ENCODE measurements at regions not wholly inside any gene's neighbourhood (a gene's known extent, or its start where the extent isn't known, plus 50 kb on each side); places are given as distances from the start of the nearest gene placed in this dataset.
"Not testable (repeated sequence)": the region's sequence is repeated elsewhere in the genome, so short reads cannot be mapped to it uniquely, and the experiment has no call there.

- no peaks in the 10 kb centered on the region for H3K36me3 ChIP-seq (replicated peaks; ENCODE audit: control insufficient read depth, insufficient read depth, low read length)
- no peak for DNase-seq
- H3K4me3 ChIP-seq (ENCODE audit: insufficient read depth, low read depth, low read length): no peak overlapping the region
- H3K27me3 ChIP-seq (ENCODE audit: control insufficient read depth, insufficient read depth, low read length): no peaks in the 10 kb centered on the region
Measured at GRCh38 chr5:142542078-142542477, 143.8 kb downstream of the FGF1 start.

GRCh38 chr5:142540922-142541422, 144.9 kb downstream of the FGF1 start:
- Histone ChIP-seq H3K36me3 (replicated peaks; ENCODE audit: control insufficient read depth, insufficient read depth, low read length) (no peaks in the 10 kb centered on the region), H3K27me3 (ENCODE audit: control insufficient read depth, insufficient read depth, low read length) (no peaks in the 10 kb centered on the region), H3K4me3 (ENCODE audit: insufficient read depth, low read depth, low read length) (no peak overlapping the region)
- DNase-seq: no peak

- no peak for DNase-seq
- no peaks in the 10 kb centered on the region for H3K27me3 ChIP-seq (ENCODE audit: control insufficient read depth, insufficient read depth, low read length)
- no peak overlapping the region for H3K4me3 ChIP-seq (ENCODE audit: insufficient read depth, low read depth, low read length)
- H3K36me3 ChIP-seq (replicated peaks; ENCODE audit: control insufficient read depth, insufficient read depth, low read length): no peaks in the 10 kb centered on the region
Measured at GRCh38 chr5:142539154-142539740, 146.6 kb downstream of the FGF1 start.

GRCh38 chr5:142537938-142538337, 148.0 kb downstream of the FGF1 start:
- H3K36me3 ChIP-seq (replicated peaks; ENCODE audit: control insufficient read depth, insufficient read depth, low read length): no peaks in the 10 kb centered on the region

GRCh38 chr5:142532781-142533176, 153.1 kb downstream of the FGF1 start:
- Histone ChIP-seq H3K4me3 (ENCODE audit: insufficient read depth, low read depth, low read length) (no peak overlapping the region), H3K27me3 (ENCODE audit: control insufficient read depth, insufficient read depth, low read length) (no peaks in the 10 kb centered on the region), H3K36me3 (replicated peaks; ENCODE audit: control insufficient read depth, insufficient read depth, low read length) (no peaks in the 10 kb centered on the region)
- DNase-seq: no peak

More at GRCh38 chr5:142537938-142538337, 148.0 kb downstream of the FGF1 start:
- H3K27me3 ChIP-seq (ENCODE audit: control insufficient read depth, insufficient read depth, low read length): no peaks in the 10 kb centered on the region
- H3K4me3 ChIP-seq (ENCODE audit: insufficient read depth, low read depth, low read length): no peak overlapping the region
- DNase-seq: no peak

- no peak for DNase-seq
- H3K4me3 ChIP-seq (ENCODE audit: insufficient read depth, low read depth, low read length): no peak overlapping the region
- no peaks in the 10 kb centered on the region for H3K36me3 ChIP-seq (replicated peaks; ENCODE audit: control insufficient read depth, insufficient read depth, low read length)
- H3K27me3 ChIP-seq (ENCODE audit: control insufficient read depth, insufficient read depth, low read length): no peaks in the 10 kb centered on the region
Measured at GRCh38 chr5:142531977-142532780, 153.7 kb downstream of the FGF1 start.

GRCh38 chr5:142530904-142531303, 155.0 kb downstream of the FGF1 start:
- H3K4me3 ChIP-seq (ENCODE audit: insufficient read depth, low read depth, low read length): no peak overlapping the region
- no peaks in the 10 kb centered on the region for H3K27me3 ChIP-seq (ENCODE audit: control insufficient read depth, insufficient read depth, low read length)
- no peaks in the 10 kb centered on the region for H3K36me3 ChIP-seq (replicated peaks; ENCODE audit: control insufficient read depth, insufficient read depth, low read length)
- no peak for DNase-seq

- Histone ChIP-seq H3K36me3 (replicated peaks; ENCODE audit: control insufficient read depth, insufficient read depth, low read length) (no peaks in the 10 kb centered on the region), H3K4me3 (ENCODE audit: insufficient read depth, low read depth, low read length) (no peak overlapping the region), H3K27me3 (ENCODE audit: control insufficient read depth, insufficient read depth, low read length) (no peaks in the 10 kb centered on the region)
- DNase-seq: no peak
Measured at GRCh38 chr5:142529626-142530278, 156.1 kb downstream of the FGF1 start.

GRCh38 chr5:142527664-142528295, 158.1 kb downstream of the FGF1 start:
- Histone ChIP-seq H3K36me3 (replicated peaks; ENCODE audit: control insufficient read depth, insufficient read depth, low read length) (no peaks in the 10 kb centered on the region), H3K27me3 (ENCODE audit: control insufficient read depth, insufficient read depth, low read length) (no peaks in the 10 kb centered on the region), H3K4me3 (ENCODE audit: insufficient read depth, low read depth, low read length) (no peak overlapping the region)
- no peak for DNase-seq

GRCh38 chr5:142527234-142527633, 158.7 kb downstream of the FGF1 start:
- Histone ChIP-seq H3K27me3 (ENCODE audit: control insufficient read depth, insufficient read depth, low read length) (no peaks in the 10 kb centered on the region), H3K36me3 (replicated peaks; ENCODE audit: control insufficient read depth, insufficient read depth, low read length) (no peaks in the 10 kb centered on the region)

GRCh38 chr5:142522983-142523382, 162.9 kb downstream of the FGF1 start:
- Histone ChIP-seq H3K4me3 (ENCODE audit: insufficient read depth, low read depth, low read length) (no peak overlapping the region), H3K36me3 (replicated peaks; ENCODE audit: control insufficient read depth, insufficient read depth, low read length) (no peaks in the 10 kb centered on the region), H3K27me3 (ENCODE audit: control insufficient read depth, insufficient read depth, low read length) (no peaks in the 10 kb centered on the region)
- no peak for DNase-seq

More at GRCh38 chr5:142527234-142527633, 158.7 kb downstream of the FGF1 start:
- DNase-seq: no peak
- H3K4me3 ChIP-seq (ENCODE audit: insufficient read depth, low read depth, low read length): no peak overlapping the region

GRCh38 chr5:142521706-142522105, 164.2 kb downstream of the FGF1 start:
- DNase-seq: no peak
- no peaks in the 10 kb centered on the region for H3K27me3 ChIP-seq (ENCODE audit: control insufficient read depth, insufficient read depth, low read length)
- no peak overlapping the region for H3K4me3 ChIP-seq (ENCODE audit: insufficient read depth, low read depth, low read length)
- H3K36me3 ChIP-seq (replicated peaks; ENCODE audit: control insufficient read depth, insufficient read depth, low read length): no peaks in the 10 kb centered on the region

- peak; percentile 41 for DNase-seq
- Histone ChIP-seq H3K36me3 (replicated peaks; ENCODE audit: control insufficient read depth, insufficient read depth, low read length) (no peaks in the 10 kb centered on the region), H3K27me3 (ENCODE audit: control insufficient read depth, insufficient read depth, low read length) (no peaks in the 10 kb centered on the region), H3K4me3 (ENCODE audit: insufficient read depth, low read depth, low read length) (no peak overlapping the region)
Measured at GRCh38 chr5:142520885-142521284, 165.0 kb downstream of the FGF1 start.

GRCh38 chr5:142519913-142520312, 166.0 kb downstream of the FGF1 start:
- H3K4me3 ChIP-seq (ENCODE audit: insufficient read depth, low read depth, low read length); H3K27me3 ChIP-seq (ENCODE audit: control insufficient read depth, insufficient read depth, low read length); H3K36me3 ChIP-seq (replicated peaks; ENCODE audit: control insufficient read depth, insufficient read depth, low read length); DNase-seq: not testable (repeated sequence)

All from H7 (cell line).